NCI-H128 (cell line): ENCODE measurements at regions not wholly inside any gene's neighbourhood (a gene's known extent, or its start where the extent isn't known, plus 50 kb on each side); places are given as distances from the start of the nearest gene placed in this dataset.

Experiments used
- DNase-seq: peaks from one replicate; lab custom pipeline; 2025; ENCODE audit not compliant: unreplicated experiment; lab: John Stamatoyannopoulos, UW

GRCh38 chr17:77534137-77534536, 393.4 kb downstream of the SEC14L1 start:
- DNase-seq, result no peak

DNA sequence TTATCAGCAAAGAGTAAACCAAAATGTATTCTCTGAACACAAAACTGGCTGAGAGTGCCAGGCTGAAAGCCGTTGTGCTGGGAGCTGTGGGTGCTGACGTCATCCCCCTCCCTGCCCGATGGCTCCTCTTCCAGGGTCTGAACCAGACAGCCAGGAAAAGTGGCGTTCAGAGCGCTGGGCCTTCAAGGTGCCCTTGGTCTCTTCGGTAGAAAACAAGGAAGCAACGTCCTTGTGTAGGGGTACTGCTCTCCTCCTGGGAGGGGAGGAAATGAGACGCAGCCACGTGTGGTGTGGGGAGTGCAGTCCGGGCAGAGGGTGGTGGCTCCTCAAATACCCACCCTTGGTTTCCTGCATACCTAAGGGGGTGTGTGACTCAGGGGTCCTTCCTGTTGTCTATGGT, 394.7 kb downstream of the SEC14L1 start:
- no peak for DNase-seq

- DNase-seq, result no peak
Observed at GRCh38 chr17:77535892-77536291, 395.1 kb downstream of the SEC14L1 start.

DNA sequence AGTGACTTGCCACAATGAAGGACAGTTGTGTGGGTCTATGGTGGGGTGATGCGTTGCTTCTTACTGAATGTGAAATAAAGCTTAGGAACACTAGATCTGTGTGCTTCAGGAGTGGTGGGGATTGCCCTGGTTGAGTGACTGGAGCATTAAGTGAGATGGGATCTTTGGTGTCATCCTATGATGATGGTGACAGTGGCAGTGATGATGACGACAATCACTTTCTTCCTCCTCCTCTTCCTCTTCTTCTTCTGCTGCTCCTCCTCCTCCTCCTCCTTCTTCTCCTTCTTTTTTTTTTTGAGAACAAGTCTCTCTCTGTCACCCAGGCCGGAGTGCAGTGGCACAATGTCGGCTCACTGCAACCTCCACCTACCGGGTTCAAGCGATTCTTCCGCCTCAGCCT, 396.8 kb downstream of the SEC14L1 start:
- DNase-seq, result no peak

DNA sequence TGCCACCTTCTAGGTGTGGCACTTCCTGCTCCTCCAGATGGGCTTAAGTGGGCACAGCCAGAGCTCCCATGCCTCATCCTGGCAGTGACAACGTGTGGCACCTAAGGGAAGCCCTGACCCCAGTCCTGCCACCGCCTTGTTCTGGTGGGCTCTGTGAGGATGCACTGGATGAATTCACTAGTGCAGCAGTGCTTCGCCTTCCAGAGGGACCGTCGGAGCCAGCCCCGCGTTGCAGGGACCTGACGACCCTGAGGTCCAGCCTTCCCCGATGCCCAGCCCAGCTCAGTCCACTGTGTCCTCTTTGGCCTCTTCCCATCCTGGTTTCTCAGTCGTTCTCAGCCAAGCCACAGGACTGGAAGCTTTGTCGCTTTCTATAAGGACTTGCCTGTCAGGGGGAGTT, 399.8 kb downstream of the SEC14L1 start:
- DNase-seq, result no peak

- no peak for DNase-seq
Observed at GRCh38 chr17:77540975-77541374, 400.2 kb downstream of the SEC14L1 start.

DNA sequence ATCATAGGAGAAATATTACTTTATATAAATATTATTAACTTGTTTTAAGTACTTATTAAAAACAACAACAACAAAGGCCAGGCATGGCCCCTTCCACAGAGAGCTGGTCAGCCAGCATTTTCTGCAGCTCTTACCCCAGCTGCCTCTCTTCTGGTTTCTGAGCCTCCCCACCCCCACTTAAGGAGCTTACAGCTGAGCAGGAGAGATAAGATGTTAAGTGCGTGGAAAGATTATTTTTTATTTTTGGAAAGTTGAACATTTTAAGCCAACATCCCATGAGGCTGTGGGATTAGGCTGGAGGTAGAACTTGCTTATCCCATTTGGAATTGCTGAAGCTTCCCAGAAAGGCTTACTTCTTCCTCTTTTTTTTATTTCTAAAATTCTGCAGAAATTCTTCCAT, 401.2 kb downstream of the SEC14L1 start:
- DNase-seq, result no peak

GRCh38 chr17:77542551-77543490, 402.1 kb downstream of the SEC14L1 start:
- peak; percentile 53 for DNase-seq

GRCh38 chr17:77543801-77544200, 403.0 kb downstream of the SEC14L1 start:
- no peak for DNase-seq

- DNase-seq, result no peak
Observed at GRCh38 chr17:77544347-77545110, 403.8 kb downstream of the SEC14L1 start.

DNA sequence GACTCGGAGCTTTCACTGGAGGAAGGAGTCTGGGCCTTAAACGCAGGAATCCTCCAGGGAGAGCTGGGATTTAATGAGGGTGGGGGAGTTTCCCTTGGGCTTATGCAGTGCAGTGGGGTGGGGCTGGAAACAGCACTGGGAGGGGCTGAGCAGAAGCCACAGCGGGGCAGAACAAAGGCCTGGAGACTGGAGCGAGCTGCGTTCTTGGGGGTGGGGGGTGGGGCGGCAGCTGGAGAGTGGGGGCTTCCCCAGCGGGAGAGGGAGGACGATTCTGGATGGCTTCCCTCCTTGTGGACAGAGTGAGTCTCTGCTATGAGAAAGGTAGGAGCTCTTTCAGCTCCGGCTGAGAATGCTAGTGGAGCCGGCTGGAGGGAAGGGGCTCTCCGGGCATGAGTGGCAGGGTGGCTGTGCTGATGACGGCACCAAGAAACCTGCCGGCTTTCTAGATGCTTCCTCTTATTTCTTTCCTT, 406.0 kb downstream of the SEC14L1 start:
- DNase-seq, result no peak

- no peak for DNase-seq
Observed at GRCh38 chr17:77548967-77549366, 408.2 kb downstream of the SEC14L1 start.

GRCh38 chr17:77549726-77550366, 408.7 kb upstream of the TNRC6C start:
- DNase-seq, result no peak

DNA sequence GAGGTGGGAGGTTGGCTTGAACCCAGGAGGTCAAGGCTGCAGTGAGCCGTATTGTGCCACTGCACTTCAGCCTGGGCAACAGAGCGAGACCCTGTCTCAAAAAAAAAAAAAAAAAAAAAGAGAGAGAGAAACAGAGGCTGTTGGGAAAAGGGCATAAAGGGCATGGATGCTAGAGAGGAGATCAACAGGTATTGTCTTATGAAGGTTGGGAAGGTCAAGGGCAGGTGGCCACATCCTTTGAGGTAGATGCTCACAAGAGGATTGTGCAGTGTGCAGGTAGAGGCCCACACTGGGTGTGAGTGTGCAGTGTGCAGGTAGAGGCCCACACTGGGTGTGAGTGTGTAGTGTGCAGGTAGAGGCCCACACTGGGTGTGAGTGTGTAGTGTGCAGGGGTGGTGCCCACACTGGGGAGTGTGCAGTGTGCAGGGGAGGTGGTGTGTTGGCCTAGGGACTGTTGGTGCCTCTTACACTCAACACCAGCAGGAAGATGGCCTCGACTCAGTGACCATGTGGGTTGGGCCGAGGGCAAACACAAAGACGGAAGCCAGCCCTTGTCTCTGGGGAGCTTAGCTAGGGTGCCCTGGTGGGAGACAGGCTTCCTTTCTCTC, 404.9 kb upstream of the TNRC6C start:
- no peak for DNase-seq

DNA sequence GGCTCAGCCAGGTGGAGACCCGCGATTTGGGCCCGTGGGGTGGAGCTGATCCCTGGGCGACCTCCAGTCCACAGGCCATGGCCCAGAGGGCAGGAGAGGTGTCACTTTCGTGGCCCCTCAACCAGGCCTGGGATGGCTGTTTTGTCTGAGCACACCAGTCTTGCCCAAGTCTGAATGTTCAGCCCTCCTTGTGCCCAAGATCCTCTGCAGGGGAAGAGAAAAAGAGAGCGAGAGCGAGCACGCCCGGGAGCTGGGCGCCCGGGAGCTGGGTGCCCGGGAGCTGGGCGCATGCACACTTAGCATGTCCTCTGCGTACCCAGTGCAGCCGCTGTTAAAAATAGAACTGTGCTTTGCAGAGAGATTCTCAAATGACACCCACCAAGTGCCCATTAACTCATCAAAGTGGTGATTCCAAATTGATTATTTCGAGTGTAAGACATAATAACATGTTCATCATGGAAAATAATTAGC, 403.3 kb upstream of the TNRC6C start:
- DNase-seq, result peak; percentile 12

- peak; percentile 65 for DNase-seq
Observed at GRCh38 chr17:77555741-77556291, 402.7 kb upstream of the TNRC6C start.

DNA sequence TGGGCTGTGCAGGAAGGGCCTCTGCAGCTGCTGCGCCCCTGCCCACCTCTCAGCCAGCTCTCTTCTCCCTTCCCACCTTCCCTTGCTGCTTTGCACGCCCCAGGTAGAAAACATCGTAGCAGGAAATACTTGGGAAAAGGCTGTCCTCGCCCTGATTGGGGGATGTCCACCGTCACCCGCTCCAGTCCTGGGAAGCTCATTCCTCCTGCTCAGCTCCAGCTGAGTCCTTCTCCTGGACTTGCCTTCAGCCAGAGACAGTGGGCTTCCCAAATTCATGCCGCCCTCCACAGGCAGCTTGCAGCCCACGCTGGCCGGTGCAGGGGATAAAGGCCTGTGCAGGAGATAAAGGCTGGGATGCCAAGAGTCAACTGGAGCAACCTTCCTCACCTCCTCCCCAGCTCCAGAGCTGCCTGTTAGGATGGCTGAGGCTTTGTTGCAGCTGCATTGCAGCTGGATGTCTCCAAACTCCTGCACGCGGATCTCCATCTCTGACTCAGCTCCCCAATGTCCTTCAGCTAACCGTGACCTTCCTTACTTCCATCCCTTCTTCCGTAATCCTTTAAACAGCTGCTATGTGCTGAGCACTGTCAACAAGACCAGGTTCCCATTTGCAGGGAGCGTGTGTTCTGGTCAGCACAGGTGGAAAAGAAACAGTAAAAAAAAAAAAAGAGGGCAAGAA, 402.0 kb upstream of the TNRC6C start:
- no peak for DNase-seq

GRCh38 chr17:77558846-77559626, 399.5 kb upstream of the TNRC6C start:
- no peak for DNase-seq

GRCh38 chr17:77560381-77560780, 398.1 kb upstream of the TNRC6C start:
- DNase-seq, result no peak
